Activated CD4-positive, CD25-positive, alpha-beta regulatory T cell treated with anti-CD3 and anti-CD28 coated beads, Interleukin-2, amount 50 U/mL, for 72 hours (primary cell): ENCODE measurements at regions not wholly inside any gene's neighbourhood (a gene's known extent, or its start where the extent isn't known, plus 50 kb on each side); places are given as distances from the start of the nearest gene placed in this dataset.

Experiments used
- DNase-seq: peaks from one replicate; pipeline ENCODE4 v3.0.0; 2021

- no peak for DNase-seq
Observed at GRCh38 chr13:22063416-22064124, 392.7 kb downstream of the FGF9 start.

- no peak for DNase-seq
Observed at GRCh38 chr13:22064854-22065620, 394.2 kb downstream of the FGF9 start.

DNA sequence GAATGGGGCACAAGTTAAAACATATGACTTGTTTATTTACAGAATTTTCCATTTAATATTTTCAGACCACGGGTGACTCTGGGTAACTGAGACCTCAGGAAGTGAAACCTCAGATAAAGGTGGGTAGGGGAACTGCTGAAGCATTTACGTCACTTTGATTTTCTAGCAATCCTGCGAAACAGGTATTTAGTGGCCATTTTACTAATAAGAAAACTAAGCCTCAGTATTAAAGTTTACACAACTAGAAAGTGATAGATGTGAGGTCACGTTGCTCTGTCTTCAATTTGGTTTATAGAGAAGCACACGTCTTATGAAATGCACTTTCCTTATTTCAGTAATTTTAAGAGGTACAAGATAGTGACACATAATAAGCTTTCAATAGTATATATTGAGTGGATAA lies 402.8 kb downstream of the FGF9 start:
- DNase-seq, result no peak

DNA sequence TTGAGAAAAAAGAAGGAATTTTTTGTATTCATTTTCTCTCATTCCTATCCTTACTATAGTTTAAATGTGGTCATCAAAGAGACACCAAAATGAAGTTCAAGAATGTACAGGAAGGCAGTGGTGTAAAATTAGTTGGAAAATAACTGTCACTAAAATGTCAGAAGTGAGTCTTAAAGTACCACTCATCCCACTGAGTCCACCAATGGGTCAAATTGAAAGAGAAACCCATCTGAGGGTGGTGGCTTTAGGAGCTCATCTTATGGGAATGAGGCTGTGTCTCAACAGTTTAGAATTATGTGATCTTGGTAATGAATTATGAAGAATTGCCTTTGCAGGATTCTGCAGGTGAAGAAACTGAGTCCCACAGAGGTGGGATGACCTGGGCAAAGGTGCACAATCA lies 403.5 kb downstream of the FGF9 start:
- DNase-seq, result no peak

GRCh38 chr13:22076658-22077057 lies 405.8 kb downstream of the FGF9 start:
- DNase-seq, result no peak

DNA sequence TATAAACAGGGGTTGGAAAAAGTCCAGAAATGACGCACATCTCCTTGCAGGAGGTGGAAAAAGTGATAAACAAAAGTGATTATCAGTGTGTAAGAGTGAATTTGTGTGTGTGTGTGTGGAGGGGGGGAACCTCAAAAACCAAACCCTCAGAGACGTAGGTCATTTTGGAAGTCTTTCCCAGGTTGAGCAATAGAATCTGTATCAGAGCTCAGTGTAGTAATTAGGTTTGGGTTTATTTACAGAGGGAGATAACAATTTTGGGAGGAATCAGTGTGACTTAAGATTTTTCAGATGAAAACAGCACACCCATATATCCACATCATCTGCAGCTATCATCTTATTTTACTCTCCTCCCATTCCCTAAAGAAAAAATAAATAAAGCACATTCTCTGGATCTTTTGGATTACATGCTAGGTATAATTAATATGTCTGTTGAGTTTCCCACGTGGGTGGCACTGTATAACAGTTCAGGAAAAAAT lies 406.4 kb downstream of the FGF9 start:
- no peak for DNase-seq

GRCh38 chr13:22077764-22078163 lies 406.9 kb downstream of the FGF9 start:
- no peak for DNase-seq

DNA sequence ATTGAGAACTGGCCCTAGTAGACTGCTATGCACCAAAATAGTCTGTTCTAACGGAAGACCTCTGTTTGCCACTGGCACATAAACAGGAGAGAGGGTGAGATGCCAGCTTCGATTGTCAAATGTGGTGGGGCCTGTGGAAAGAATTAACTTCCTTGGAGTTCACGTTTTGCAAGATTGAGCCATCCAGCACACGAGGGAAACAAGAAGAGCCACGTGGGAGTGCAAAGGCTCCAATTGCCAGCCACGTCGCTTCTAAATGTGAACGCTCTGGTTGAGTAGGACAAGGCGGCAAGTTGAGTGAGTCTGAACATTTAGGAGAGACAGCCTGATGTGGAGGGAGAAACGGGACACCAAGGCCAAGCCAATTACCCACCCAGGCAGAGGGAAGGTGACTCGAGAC lies 409.1 kb downstream of the FGF9 start:
- DNase-seq, result no peak

- DNase-seq, result no peak
Observed at GRCh38 chr13:22080832-22081231, 410.0 kb downstream of the FGF9 start.

GRCh38 chr13:22081430-22081829 lies 410.6 kb downstream of the FGF9 start:
- DNase-seq, result no peak

GRCh38 chr13:22082030-22082429 lies 411.2 kb downstream of the FGF9 start:
- DNase-seq, result no peak

- DNase-seq, result no peak
Observed at GRCh38 chr13:22082437-22083100, 411.7 kb downstream of the FGF9 start.

GRCh38 chr13:22085001-22085400 lies 414.1 kb downstream of the FGF9 start:
- DNase-seq, result no peak

DNA sequence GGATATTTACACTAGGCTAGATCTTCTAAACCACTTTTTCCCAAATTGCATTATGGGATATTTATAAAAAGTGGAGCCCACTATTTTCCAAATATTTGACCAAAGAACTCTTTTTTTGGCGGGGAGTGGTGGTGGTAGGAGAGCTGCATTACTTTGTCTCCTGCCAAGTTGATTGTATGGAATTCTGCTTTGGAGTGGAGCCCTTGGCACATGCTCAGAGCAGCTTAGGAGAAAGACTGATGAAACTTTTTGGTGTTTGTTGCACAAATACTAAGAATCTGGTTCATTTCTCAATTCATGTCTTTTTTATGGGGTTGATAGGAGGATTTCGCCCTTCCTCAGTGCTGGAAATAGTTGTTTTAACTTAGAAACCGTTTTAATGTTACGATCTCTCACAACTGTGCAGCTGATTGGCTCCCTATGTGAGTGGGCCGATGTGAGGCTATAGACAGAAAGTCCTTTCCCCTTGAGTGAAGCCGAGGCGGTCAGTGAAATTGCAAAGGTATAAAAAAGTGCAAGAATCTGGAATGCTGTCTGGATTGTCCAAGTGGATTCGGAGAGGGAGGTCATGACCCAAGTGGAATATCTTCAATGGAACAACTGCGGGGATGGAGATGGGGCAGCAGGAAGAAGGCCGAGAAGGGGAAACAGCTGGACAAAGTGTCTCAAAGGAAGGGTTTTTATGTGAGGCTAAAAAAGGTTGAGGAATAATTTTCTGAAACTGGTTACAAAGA lies 415.9 kb downstream of the FGF9 start:
- no peak for DNase-seq

- DNase-seq, result no peak
Observed at GRCh38 chr13:22090106-22090505, 419.2 kb downstream of the FGF9 start.

- no peak for DNase-seq
Observed at GRCh38 chr13:22091222-22091970, 420.5 kb downstream of the FGF9 start.

DNA sequence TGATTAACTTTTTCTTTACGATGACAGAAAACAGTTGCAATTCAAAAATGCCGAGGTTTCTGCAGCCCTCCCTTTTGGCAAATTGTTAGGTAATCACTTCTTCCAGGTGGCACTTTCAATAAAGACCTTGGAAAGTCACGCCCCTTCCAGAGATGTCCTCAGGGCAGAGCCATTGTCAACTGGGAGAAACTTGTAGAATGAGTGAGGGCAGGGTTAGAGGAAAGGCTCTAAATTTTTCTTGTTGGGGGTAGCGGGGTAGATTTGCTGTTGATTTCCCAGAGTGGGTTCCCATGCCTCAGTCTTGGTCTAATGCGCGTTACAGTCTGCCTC lies 421.1 kb downstream of the FGF9 start:
- no peak for DNase-seq

DNA sequence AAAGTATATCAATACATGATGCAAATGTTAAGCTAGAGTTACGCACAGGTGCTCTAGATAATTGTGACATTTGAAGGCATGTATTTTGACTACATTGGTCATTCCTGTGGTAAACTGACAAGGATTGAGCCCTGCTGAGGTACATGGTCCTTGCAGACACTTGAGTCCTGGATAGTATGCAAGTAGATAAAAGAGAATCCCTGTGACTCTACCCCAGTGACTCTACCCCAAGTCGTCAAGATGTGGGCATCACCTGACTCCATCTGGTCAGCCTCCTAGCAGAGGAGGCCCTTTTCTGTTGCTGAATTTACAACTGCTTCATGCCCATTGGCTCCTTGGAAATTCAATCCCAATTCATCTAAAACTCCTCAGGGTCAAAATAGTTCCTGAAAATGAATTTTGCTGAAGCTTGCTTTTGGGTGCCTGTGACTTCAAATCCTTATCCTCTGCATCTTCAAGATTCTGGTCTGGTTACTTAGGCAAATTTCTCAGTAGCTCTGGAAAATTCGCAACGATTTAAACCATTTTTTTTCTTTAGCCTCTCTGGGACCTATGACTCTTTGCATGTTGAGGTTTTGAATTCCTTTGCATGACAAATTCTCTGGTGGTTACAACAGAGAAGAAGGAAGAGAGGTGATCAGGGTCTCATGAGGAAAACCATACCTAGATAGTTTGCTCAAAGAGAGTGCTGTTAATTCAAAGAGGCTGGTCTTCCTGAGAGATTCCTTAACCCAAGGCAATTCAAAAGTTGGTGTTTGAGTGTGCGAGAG lies 422.1 kb downstream of the FGF9 start:
- no peak for DNase-seq

DNA sequence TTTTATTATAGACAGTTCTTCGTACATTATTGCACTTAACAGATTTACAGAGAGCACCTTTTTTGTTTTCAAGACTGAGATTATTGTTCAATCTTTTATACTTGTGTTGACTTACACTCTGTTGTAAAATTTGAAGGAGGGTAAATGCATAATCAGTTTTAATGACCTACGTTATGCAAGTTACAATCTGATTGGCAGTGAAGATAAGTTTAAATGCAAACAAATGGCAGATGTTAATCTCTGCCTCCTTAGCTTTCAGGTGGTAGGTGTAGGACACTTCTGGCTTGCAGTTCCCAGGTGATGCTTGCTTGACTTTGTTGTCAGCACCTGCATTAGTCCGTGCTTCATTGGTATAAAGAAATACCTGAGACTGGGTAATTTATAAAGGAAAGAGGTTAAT lies 424.9 kb downstream of the FGF9 start:
- no peak for DNase-seq

- DNase-seq, result no peak
Observed at GRCh38 chr13:22099585-22099984, 428.7 kb downstream of the FGF9 start.

GRCh38 chr13:22102271-22102670 lies 431.4 kb downstream of the FGF9 start:
- no peak for DNase-seq
